AG04450 (cell line): ENCODE measurements at regions not wholly inside any gene's neighbourhood (a gene's known extent, or its start where the extent isn't known, plus 50 kb on each side); places are given as distances from the start of the nearest gene placed in this dataset.
"Not testable (repeated sequence)": the region's sequence is repeated elsewhere in the genome, so short reads cannot be mapped to it uniquely, and the experiment has no call there.

Experiments
- CTCF ChIA-PET: fragments of 300-600, 350-600 bp; formaldehyde crosslinking; extraction: SDS; loops from one replicate; lab custom pipeline; 2022; ENCODE audit warnings: antibody characterized with exemption, inconsistent platforms; lab: Charles Lee
- POLR2A ChIA-PET: fragments of 350-600 bp; formaldehyde crosslinking; extraction: SDS; loops from one replicate; lab custom pipeline; 2021; ENCODE audit warnings: antibody characterized with exemption, inconsistent platforms; lab: Yijun Ruan, JAX
- DNase-seq: peaks from one replicate; pipeline ENCODE4 v3.0.0-alpha.2; 2011; ENCODE audit warnings: low read depth, low spot score
- H3K27ac ChIP-seq: one replicate; pipeline ENCODE4 v1.5.1; 2012; ENCODE audit warnings: low read depth, low read length, control low read depth
- H3K27me3 ChIP-seq: one replicate; pipeline ENCODE4 v1.6.0; 2012; ENCODE audit warnings: low read length; ENCODE audit not compliant: control insufficient read depth, insufficient read depth
- H3K4me3 ChIP-seq: 2 replicates; pipeline ENCODE4 v1.5.1; 2011; ENCODE audit warnings: mild to moderate bottlenecking, low read depth, low read length, control low read depth
- H3K9me3 ChIP-seq: 2 replicates; pipeline ENCODE4 v1.5.1; 2012; ENCODE audit warnings: low read length; ENCODE audit not compliant: control insufficient read depth, insufficient read depth
- TF ChIP-seq, protein P1 (sequence below): IDR thresholded peaks from 2 replicates; pipeline ENCODE4 v1.5.1; 2011; ENCODE audit warnings: low read depth, low read length, control low read depth, inconsistent platforms

DNA sequence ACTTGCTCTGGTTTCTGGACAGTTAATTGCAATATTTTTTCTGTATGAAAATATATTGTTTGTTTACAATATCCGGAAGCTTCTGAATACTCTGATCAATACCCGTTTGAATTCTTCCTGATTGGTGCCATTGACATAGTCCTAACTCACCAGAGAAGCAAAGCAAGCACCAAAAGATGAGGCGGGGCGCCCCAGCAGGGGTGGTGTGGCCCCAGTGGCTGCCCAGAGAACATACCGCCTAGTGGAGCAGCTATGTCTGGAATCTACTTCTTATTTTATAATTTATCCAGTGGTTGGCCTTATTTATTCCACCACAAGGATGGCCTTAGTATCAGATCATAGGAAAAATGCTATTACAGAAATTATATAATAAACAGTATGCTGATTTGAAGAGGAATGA is 610.7 kb downstream of the JRKL start:
- CTCF ChIA-PET, result no interaction called here

DNA sequence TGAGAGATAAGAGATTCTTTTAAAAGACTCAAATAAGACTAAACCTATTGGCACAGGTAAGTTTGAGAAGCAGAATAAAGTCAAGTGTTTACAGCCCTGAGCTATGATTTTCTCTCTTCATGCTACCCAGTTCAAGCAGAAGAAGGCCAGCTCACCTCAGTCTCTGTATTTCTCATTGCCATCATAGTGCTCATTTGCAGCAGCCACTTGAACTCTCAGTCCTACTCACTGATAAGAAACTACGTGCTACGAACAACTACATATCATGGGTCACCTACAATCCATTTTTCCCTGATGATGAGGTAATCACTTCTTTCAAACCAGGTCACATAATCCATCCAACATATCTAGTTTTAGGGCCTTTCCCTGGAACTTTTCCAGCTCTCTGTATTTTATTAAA is 617.5 kb downstream of the JRKL start:
- CTCF ChIA-PET, result no interaction called here
- DNase-seq, result no peak
- no peaks in the 10 kb centered on the region for H3K27me3 ChIP-seq
- H3K4me3 ChIP-seq, result no peak overlapping the region
- peaks cover 2% of the 10 kb centered on the region; the same call in 1 of the 2 replicates for H3K9me3 ChIP-seq
- H3K27ac ChIP-seq, result no peak overlapping the region
- POLR2A ChIA-PET, result no interaction called here
- TF ChIP-seq, protein P1, sequence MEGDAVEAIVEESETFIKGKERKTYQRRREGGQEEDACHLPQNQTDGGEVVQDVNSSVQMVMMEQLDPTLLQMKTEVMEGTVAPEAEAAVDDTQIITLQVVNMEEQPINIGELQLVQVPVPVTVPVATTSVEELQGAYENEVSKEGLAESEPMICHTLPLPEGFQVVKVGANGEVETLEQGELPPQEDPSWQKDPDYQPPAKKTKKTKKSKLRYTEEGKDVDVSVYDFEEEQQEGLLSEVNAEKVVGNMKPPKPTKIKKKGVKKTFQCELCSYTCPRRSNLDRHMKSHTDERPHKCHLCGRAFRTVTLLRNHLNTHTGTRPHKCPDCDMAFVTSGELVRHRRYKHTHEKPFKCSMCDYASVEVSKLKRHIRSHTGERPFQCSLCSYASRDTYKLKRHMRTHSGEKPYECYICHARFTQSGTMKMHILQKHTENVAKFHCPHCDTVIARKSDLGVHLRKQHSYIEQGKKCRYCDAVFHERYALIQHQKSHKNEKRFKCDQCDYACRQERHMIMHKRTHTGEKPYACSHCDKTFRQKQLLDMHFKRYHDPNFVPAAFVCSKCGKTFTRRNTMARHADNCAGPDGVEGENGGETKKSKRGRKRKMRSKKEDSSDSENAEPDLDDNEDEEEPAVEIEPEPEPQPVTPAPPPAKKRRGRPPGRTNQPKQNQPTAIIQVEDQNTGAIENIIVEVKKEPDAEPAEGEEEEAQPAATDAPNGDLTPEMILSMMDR, result no peak

More for the DNA sequence above, 610.7 kb downstream of the JRKL start:
- Histone ChIP-seq H3K27ac (no peak overlapping the region), H3K4me3 (no peak overlapping the region), H3K9me3 (peaks cover 7% of the 10 kb centered on the region; the same call in 1 of the 2 replicates), H3K27me3 (no peaks in the 10 kb centered on the region)
- POLR2A ChIA-PET, result no interaction called here
- no peak for DNase-seq
- TF ChIP-seq, protein P1, result no peak

DNA sequence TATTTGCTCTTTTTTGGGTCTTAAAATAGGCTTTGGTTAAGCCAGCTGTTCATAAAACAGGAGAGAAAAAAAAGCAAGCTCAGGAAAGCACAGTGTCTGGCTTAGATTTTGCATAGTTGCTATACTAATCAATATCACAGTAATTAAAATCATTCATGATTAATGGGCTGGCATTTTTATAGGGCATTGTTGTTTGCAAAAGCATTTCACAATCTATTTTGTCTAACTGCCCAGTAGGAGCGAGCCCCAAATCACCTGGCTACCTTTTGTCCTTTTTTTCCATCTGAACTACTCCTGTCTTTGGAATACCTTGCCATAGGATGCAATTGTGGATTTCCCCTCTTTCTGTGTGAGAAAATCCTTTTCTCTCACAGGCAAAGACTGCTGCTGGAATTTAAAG is 619.8 kb downstream of the JRKL start:
- H3K9me3 ChIP-seq, result peaks cover 2% of the 10 kb centered on the region; the same call in 1 of the 2 replicates
- no peak for DNase-seq
- ChIA-PET CTCF (no interaction called here), POLR2A (no interaction called here)
- TF ChIP-seq, protein P1, result no peak
- H3K4me3 ChIP-seq, result no peak overlapping the region
- H3K27me3 ChIP-seq, result no peaks in the 10 kb centered on the region
- no peak overlapping the region for H3K27ac ChIP-seq

DNA sequence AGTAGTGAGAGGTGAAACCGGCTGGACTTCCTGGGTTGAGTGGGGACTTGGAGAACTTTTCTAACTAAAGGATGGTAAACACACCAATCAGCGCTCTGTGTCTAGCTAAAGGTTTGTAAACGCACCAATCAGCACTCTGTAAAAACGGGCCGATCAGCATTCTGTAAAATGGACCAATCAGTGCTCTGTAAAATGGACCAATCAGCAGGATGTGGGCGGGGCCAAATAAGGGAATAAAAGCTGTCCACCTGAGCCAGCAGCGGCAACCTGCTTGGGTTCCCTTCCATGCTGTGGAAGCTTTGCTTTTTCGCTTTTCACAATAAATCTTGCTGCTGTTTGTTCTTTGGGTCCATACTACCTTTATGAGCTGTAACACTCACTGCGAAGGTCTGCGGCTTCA is 621.2 kb downstream of the JRKL start:
- POLR2A ChIA-PET, CTCF ChIA-PET, H3K27me3 ChIP-seq, H3K27ac ChIP-seq, H3K4me3 ChIP-seq, H3K9me3 ChIP-seq, DNase-seq: not testable (repeated sequence)

DNA sequence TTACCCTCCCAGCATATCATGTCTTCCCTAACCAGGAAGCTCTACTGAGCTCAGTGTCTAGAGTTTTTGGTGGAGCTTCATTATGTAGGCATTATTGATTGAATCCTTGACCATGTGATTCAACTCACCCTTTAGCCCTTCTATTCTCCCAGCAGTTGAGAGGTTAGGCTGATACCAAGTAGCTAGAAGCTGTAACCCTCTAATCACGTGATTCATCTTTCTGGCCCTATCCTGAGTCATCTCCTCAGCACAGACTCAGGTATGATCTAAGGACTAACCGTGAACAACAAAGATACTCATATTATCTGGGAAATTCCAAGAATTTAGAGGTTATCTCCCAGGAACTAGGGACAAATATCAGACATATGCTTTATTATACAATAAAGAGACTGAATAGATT is 625.5 kb downstream of the JRKL start:
- Histone ChIP-seq H3K27me3 (no peaks in the 10 kb centered on the region), H3K9me3 (peaks cover 13% of the 10 kb centered on the region; the same call in 1 of the 2 replicates), H3K27ac (no peak overlapping the region), H3K4me3 (no peak overlapping the region)
- DNase-seq, result no peak
- CTCF ChIA-PET, result no interaction called here
- POLR2A ChIA-PET, result no interaction called here
- TF ChIP-seq, protein P1, result no peak

DNA sequence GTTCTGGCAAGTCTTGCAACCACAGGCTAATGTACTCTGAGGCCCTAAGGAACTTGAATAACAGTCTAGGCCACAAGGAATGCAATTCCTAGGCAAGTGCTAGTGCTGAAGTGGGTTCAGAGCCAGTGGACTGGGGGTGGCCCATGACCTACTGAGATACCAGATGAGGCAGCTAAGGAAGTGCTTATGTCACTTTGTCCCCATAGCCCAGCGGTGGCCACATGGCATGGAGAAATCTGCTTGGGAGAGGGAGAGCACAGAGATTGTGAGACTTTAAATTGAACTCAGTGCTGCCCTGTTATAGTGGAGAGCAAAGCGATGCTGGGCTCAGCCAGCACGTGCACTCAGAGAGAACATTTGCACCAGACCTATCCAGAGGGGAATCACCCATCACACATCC is 629.5 kb downstream of the JRKL start:
- H3K4me3 ChIP-seq, result no peak overlapping the region
- no peaks in the 10 kb centered on the region for H3K27me3 ChIP-seq
- TF ChIP-seq, protein P1, result no peak
- H3K9me3 ChIP-seq, result peaks cover 18% of the 10 kb centered on the region; the same call in 1 of the 2 replicates
- H3K27ac ChIP-seq, result no peak overlapping the region
- DNase-seq, result no peak
- ChIA-PET CTCF (no interaction called here), POLR2A (no interaction called here)
